H1 (cell line): ENCODE measurements at regions not wholly inside any gene's neighbourhood (a gene's known extent, or its start where the extent isn't known, plus 50 kb on each side); places are given as distances from the start of the nearest gene placed in this dataset.

ENCODE experiments used
- TAF7 ChIP-seq: optimal IDR thresholded peaks from 2 replicates; pipeline ENCODE3; 2011; ENCODE audit warnings: low read depth, mild to moderate bottlenecking, inconsistent platforms, low read length, moderate library complexity, borderline replicate concordance
- TF ChIP-seq, protein P1 (sequence below): fragments of 300-600 bp; sonication (generic); IDR thresholded peaks from 2 replicates; pipeline ENCODE4 v1.7.1; 2012; ENCODE audit warnings: low read length, moderate library complexity, mild to moderate bottlenecking, inconsistent platforms; ENCODE audit not compliant: insufficient replicate concordance

DNA sequence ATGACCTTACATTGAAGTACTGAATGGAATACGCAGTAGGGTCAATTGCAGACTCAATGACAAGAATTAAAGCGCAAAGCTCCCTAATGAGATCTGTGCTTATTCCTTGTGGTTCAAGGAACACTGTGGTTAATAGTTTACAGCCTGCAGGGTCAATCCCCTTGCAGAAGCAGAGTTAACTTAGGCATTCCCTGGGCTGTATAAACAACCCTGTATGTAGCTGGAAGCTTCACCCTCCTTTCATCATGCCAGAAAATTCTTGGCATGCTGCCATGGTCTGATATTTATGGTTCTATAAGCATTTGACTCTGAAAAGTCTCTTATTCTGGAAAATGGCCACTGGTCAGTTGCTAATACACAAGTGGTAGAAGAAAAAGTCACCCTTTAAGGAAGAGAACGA, 227.7 kb downstream of the NOVA1 start (continued):
- TF ChIP-seq, protein P1, sequence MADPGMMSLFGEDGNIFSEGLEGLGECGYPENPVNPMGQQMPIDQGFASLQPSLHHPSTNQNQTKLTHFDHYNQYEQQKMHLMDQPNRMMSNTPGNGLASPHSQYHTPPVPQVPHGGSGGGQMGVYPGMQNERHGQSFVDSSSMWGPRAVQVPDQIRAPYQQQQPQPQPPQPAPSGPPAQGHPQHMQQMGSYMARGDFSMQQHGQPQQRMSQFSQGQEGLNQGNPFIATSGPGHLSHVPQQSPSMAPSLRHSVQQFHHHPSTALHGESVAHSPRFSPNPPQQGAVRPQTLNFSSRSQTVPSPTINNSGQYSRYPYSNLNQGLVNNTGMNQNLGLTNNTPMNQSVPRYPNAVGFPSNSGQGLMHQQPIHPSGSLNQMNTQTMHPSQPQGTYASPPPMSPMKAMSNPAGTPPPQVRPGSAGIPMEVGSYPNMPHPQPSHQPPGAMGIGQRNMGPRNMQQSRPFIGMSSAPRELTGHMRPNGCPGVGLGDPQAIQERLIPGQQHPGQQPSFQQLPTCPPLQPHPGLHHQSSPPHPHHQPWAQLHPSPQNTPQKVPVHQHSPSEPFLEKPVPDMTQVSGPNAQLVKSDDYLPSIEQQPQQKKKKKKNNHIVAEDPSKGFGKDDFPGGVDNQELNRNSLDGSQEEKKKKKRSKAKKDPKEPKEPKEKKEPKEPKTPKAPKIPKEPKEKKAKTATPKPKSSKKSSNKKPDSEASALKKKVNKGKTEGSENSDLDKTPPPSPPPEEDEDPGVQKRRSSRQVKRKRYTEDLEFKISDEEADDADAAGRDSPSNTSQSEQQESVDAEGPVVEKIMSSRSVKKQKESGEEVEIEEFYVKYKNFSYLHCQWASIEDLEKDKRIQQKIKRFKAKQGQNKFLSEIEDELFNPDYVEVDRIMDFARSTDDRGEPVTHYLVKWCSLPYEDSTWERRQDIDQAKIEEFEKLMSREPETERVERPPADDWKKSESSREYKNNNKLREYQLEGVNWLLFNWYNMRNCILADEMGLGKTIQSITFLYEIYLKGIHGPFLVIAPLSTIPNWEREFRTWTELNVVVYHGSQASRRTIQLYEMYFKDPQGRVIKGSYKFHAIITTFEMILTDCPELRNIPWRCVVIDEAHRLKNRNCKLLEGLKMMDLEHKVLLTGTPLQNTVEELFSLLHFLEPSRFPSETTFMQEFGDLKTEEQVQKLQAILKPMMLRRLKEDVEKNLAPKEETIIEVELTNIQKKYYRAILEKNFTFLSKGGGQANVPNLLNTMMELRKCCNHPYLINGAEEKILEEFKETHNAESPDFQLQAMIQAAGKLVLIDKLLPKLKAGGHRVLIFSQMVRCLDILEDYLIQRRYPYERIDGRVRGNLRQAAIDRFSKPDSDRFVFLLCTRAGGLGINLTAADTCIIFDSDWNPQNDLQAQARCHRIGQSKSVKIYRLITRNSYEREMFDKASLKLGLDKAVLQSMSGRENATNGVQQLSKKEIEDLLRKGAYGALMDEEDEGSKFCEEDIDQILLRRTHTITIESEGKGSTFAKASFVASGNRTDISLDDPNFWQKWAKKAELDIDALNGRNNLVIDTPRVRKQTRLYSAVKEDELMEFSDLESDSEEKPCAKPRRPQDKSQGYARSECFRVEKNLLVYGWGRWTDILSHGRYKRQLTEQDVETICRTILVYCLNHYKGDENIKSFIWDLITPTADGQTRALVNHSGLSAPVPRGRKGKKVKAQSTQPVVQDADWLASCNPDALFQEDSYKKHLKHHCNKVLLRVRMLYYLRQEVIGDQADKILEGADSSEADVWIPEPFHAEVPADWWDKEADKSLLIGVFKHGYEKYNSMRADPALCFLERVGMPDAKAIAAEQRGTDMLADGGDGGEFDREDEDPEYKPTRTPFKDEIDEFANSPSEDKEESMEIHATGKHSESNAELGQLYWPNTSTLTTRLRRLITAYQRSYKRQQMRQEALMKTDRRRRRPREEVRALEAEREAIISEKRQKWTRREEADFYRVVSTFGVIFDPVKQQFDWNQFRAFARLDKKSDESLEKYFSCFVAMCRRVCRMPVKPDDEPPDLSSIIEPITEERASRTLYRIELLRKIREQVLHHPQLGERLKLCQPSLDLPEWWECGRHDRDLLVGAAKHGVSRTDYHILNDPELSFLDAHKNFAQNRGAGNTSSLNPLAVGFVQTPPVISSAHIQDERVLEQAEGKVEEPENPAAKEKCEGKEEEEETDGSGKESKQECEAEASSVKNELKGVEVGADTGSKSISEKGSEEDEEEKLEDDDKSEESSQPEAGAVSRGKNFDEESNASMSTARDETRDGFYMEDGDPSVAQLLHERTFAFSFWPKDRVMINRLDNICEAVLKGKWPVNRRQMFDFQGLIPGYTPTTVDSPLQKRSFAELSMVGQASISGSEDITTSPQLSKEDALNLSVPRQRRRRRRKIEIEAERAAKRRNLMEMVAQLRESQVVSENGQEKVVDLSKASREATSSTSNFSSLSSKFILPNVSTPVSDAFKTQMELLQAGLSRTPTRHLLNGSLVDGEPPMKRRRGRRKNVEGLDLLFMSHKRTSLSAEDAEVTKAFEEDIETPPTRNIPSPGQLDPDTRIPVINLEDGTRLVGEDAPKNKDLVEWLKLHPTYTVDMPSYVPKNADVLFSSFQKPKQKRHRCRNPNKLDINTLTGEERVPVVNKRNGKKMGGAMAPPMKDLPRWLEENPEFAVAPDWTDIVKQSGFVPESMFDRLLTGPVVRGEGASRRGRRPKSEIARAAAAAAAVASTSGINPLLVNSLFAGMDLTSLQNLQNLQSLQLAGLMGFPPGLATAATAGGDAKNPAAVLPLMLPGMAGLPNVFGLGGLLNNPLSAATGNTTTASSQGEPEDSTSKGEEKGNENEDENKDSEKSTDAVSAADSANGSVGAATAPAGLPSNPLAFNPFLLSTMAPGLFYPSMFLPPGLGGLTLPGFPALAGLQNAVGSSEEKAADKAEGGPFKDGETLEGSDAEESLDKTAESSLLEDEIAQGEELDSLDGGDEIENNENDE: no peak
- TF ChIP-seq TAF7: no peak
